ENCODE measurements at regions not wholly inside any gene's neighbourhood (a gene's known extent, or its start where the extent isn't known, plus 50 kb on each side); places are given as distances from the start of the nearest gene placed in this dataset.

DNA sequence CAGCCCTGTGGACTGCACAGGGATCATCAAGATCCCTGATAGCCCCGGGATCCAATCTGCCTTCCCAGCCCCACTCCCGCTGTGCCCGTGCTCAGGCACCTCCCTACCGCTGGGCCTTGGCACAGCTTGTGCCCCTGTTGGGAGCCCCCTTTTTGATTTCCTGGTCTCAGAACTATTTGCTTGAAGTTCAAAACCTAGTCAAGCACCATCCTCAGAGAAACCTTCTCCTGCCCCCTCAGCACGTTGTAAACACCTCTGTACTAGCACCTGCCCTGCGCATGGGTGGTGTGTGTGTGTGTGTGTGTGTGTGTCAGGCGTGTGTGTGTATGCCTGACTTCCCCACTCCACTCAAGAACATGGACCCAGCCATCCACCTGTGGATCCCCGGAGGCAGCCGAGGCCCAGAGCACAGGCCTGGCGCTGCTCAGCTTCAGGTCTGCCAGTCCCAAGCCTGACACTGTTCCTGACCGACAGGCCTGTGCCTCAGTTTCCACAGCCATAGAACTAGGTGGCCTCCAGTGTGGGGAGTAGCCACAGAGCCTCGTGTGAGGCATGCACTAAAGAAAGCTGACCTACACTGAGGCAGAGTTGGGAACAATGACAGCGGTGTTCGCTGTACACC lies 65.5 kb downstream of the ADRA2C start:
- in situ Hi-C loops (cut with MboI; ENCODE audit: low sequenced_read_pairs, unreplicated experiment) = no loop called here
- TF ChIP-seq, protein P1, sequence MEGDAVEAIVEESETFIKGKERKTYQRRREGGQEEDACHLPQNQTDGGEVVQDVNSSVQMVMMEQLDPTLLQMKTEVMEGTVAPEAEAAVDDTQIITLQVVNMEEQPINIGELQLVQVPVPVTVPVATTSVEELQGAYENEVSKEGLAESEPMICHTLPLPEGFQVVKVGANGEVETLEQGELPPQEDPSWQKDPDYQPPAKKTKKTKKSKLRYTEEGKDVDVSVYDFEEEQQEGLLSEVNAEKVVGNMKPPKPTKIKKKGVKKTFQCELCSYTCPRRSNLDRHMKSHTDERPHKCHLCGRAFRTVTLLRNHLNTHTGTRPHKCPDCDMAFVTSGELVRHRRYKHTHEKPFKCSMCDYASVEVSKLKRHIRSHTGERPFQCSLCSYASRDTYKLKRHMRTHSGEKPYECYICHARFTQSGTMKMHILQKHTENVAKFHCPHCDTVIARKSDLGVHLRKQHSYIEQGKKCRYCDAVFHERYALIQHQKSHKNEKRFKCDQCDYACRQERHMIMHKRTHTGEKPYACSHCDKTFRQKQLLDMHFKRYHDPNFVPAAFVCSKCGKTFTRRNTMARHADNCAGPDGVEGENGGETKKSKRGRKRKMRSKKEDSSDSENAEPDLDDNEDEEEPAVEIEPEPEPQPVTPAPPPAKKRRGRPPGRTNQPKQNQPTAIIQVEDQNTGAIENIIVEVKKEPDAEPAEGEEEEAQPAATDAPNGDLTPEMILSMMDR (IDR thresholded peaks at IDR 0.05; ENCODE audit: borderline replicate concordance, control extremely low read depth, extremely low read depth, insufficient read depth, missing control alignments) = no peak
- no peak for DNase-seq (ENCODE audit: low spot score)

- TF ChIP-seq, protein P1 (IDR thresholded peaks at IDR 0.05; ENCODE audit: borderline replicate concordance, control extremely low read depth, extremely low read depth, insufficient read depth, missing control alignments) = no peak
- in situ Hi-C loops (cut with MboI; ENCODE audit: low sequenced_read_pairs, unreplicated experiment) = no loop called here
- no peak for DNase-seq (ENCODE audit: low spot score)
Measured at GRCh38 chr4:3832536-3833220, 66.5 kb downstream of the ADRA2C start.

DNA sequence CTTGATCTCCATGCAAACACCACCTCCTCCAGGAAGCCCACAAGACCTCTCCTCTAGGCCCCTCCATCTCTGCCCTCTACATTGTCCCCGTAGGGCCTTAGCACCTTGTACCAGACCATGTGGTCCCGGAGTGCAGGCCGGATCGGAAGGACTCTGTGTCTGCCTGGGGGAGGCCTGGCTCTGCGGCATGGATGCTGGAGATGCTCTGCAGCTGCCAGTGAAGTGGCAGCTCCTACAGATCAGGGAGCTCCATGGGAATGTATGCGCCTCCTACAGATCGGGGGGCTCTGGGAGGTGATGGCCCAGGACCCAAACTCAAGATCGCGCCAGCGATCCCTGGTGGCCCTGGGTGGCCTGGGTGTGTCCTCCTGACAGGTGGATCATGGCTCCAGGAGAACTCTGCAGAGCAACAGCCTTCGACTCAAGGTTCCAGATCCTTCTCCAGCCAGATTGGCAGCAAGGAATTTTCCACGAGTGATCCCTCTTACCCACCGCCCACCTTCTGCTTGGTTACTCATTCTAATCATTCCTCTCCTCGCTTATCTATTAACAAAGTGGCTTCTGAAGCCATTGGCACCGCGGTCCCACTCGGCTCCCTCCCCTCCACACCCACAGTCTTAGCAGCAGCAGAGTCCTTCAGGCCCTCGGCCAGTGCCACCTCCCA lies 67.3 kb downstream of the ADRA2C start:
- no peak for DNase-seq (ENCODE audit: low spot score)
- in situ Hi-C loops (cut with MboI; ENCODE audit: low sequenced_read_pairs, unreplicated experiment) = no loop called here
- TF ChIP-seq, protein P1 (IDR thresholded peaks at IDR 0.05; ENCODE audit: borderline replicate concordance, control extremely low read depth, extremely low read depth, insufficient read depth, missing control alignments) = no peak

DNA sequence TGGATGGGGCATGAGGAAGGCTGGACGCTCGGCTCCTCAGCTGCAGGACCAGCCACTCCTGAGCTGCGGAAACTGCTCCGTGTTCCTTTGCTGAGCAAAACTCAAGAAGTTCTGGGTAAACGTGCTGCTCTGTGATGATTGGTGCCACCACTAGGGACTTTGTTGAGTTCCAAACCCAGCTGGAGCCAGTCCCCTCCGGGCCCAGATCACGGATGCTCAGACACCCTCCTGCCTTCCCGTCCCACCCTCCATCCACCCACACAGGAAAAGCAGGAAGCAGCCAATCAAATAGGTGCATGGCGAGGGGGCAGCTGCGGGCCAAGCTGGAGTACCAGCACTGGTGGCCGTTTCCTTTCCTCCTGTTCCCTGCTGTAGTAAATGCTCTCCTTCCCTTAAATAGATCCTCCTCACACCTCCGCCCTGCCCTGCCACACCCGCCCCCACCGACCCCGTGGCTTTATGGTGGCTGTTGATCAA lies 68.0 kb downstream of the ADRA2C start:
- no peak for DNase-seq (ENCODE audit: low spot score)
- TF ChIP-seq, protein P1 (IDR thresholded peaks at IDR 0.05; ENCODE audit: borderline replicate concordance, control extremely low read depth, extremely low read depth, insufficient read depth, missing control alignments) = no peak
- in situ Hi-C loops (cut with MboI; ENCODE audit: low sequenced_read_pairs, unreplicated experiment) = no loop called here

DNA sequence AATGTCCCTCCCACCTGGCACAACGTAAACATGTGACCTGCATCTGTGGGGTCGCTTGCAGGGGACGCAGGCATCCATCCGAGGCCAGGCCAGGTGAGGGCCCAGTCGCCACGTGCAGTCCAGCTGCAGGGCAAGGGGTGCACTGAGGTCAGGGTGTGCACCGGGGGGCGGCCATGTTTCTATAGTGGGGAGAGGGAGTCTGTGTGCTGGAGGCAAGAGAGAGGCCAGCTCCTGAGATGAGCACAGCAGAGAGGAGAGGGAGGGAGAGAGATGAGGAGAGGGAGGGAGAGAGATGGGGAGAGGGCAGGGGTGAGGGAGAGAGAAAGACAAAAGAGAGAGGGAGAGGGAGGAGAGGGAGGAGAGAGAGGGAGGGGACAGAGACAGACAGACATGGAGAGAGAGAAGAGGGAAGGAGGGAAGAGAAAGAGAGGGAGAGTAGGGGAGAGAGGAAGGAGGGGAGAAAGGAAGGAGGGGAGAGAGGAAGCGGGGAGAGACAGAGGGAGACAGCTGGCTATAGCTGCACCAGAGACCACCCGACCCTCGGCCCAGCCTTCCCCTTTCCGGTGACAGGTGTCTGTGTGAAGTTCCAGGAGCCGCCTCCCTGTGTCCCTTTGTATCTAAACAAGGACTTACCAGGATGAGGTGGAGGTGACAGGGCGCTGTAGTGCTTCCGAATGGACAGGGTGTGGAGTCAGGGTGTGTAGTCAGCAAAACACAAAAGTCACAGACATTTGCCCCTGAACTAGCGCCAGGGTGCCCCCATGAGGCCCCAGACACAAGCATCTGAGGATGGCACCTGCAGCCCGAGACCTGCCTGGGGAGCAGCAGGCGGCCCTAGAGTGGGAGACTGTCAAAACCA lies 68.7 kb downstream of the ADRA2C start:
- TF ChIP-seq, protein P1 (IDR thresholded peaks at IDR 0.05; ENCODE audit: borderline replicate concordance, control extremely low read depth, extremely low read depth, insufficient read depth, missing control alignments) = no peak
- in situ Hi-C loops (cut with MboI; ENCODE audit: low sequenced_read_pairs, unreplicated experiment) = no loop called here
- no peak for DNase-seq (ENCODE audit: low spot score)
